CD14-positive monocyte (primary cell): ENCODE measurements at regions not wholly inside any gene's neighbourhood (a gene's known extent, or its start where the extent isn't known, plus 50 kb on each side); places are given as distances from the start of the nearest gene placed in this dataset.

Source experiments
- DNase-seq, 3 donors: peaks; one replicate each; pipeline ENCODE4 v3.0.0-alpha.2; 2011 to 2022
- H2AFZ ChIP-seq: 2 replicates; pipeline ENCODE4 v1.6.0; 2012; ENCODE audit warnings: mild to moderate bottlenecking, low read depth, low read length, inconsistent platforms; ENCODE audit not compliant: insufficient read depth, poor library complexity, severe bottlenecking
- H3K27ac ChIP-seq, 2 donors: 1 replicate in 1 of 2; 2 replicates in 1 of 2; pipeline ENCODE4 v1.5.1; 2012 to 2013; ENCODE audit warnings: low read length in 2 of 2, control low read depth in 1 of 2, inconsistent platforms in 1 of 2, low read depth in 1 of 2, mild to moderate bottlenecking in 1 of 2
- H3K27me3 ChIP-seq, 2 donors: one replicate each; pipeline versions ENCODE4 v1.6.0 to v1.6.1; 2011 to 2013; ENCODE audit warnings: low read length in 2 of 2; ENCODE audit not compliant: control insufficient read depth in 2 of 2, insufficient read depth in 2 of 2
- H3K36me3 ChIP-seq, 2 donors: replicated peaks in 1 of 2; 1 replicate in 1 of 2; 2 replicates in 1 of 2; pipeline versions ENCODE4 v1.5.1 to v1.6.1; 2012 to 2013; ENCODE audit warnings: low read length in 2 of 2, control low read depth in 1 of 2, inconsistent platforms in 1 of 2, mild to moderate bottlenecking in 1 of 2; ENCODE audit not compliant: insufficient read depth in 2 of 2, control insufficient read depth in 1 of 2
- H3K4me1 ChIP-seq, 2 donors: 1 replicate in 1 of 2; 2 replicates in 1 of 2; pipeline versions ENCODE4 v1.5.1 to v1.6.1; 2012 to 2013; ENCODE audit warnings: low read length in 2 of 2, control low read depth in 1 of 2, inconsistent platforms in 1 of 2, mild to moderate bottlenecking in 1 of 2, moderate library complexity in 1 of 2; ENCODE audit not compliant: insufficient read depth in 2 of 2, control insufficient read depth in 1 of 2
- H3K4me2 ChIP-seq: replicated peaks from 2 replicates; pipeline ENCODE3; 2012; ENCODE audit warnings: low read length, moderate library complexity, mild to moderate bottlenecking; ENCODE audit not compliant: poor library complexity, severe bottlenecking; ENCODE audit errors: extremely low read depth
- H3K4me3 ChIP-seq, 3 experiments: fragments of 200-600 bp in 1 of 3; sonication (generic) in 1 of 3; replicated peaks in 1 of 3; 1 replicate in 2 of 3; 2 replicates in 1 of 3; pipeline ENCODE4 v1.5.1; 2011 to 2013; ENCODE audit warnings: low read length in 3 of 3, mild to moderate bottlenecking in 3 of 3, control low read depth in 2 of 3, low read depth in 2 of 3, inconsistent platforms in 1 of 3, moderate library complexity in 1 of 3
- H3K79me2 ChIP-seq: 2 replicates; pipeline ENCODE4 v1.6.0; 2012; ENCODE audit warnings: mild to moderate bottlenecking, control low read depth, inconsistent platforms, low read length, moderate library complexity; ENCODE audit not compliant: insufficient read depth
- H3K9ac ChIP-seq: 2 replicates; pipeline ENCODE4 v1.6.0; 2017; ENCODE audit warnings: low read length, mild to moderate bottlenecking; ENCODE audit not compliant: insufficient read depth, poor library complexity, severe bottlenecking
- H3K9me3 ChIP-seq, 2 donors: replicated peaks in 1 of 2; 1 replicate in 1 of 2; 2 replicates in 1 of 2; pipeline versions ENCODE4 v1.5.1 to v1.6.1; 2012 to 2013; ENCODE audit warnings: low read length in 2 of 2, control low read depth in 1 of 2; ENCODE audit not compliant: control insufficient read depth in 1 of 2, insufficient read depth in 1 of 2
- H4K20me1 ChIP-seq: 2 replicates; pipeline ENCODE4 v1.6.0; 2012; ENCODE audit warnings: mild to moderate bottlenecking, low read length, control low read depth, moderate library complexity; ENCODE audit not compliant: insufficient read depth
- H3K27ac Mint-ChIP-seq, 7 donors: one replicate each; pipeline ENCODE4 v1.8.0; 2020; ENCODE audit warnings: mild to moderate bottlenecking in 7 of 7, mixed read lengths in 7 of 7, moderate library complexity in 6 of 7, inconsistent platforms in 2 of 7
- H3K27me3 Mint-ChIP-seq, 3 donors: one replicate each; pipeline ENCODE4 v1.8.0; 2021 to 2022; ENCODE audit warnings: low read depth in 3 of 3, mild to moderate bottlenecking in 3 of 3, mixed read lengths in 3 of 3, moderate library complexity in 3 of 3, inconsistent platforms in 1 of 3
- H3K36me3 Mint-ChIP-seq, 2 donors: one replicate each; pipeline ENCODE4 v1.8.0; 2020; ENCODE audit warnings: mixed read lengths in 2 of 2, inconsistent platforms in 1 of 2, mild to moderate bottlenecking in 1 of 2
- H3K4me1 Mint-ChIP-seq: one replicate; pipeline ENCODE4 v1.8.0; 2020; ENCODE audit warnings: mild to moderate bottlenecking, mixed read lengths
- H3K4me3 Mint-ChIP-seq, 2 donors: one replicate each; pipeline ENCODE4 v1.8.0; 2020; ENCODE audit warnings: mild to moderate bottlenecking in 2 of 2, mixed read lengths in 2 of 2, moderate library complexity in 1 of 2
- H3K9me3 Mint-ChIP-seq, 7 donors: one replicate each; pipeline ENCODE4 v1.8.0; 2020 to 2022; ENCODE audit warnings: mixed read lengths in 7 of 7, mild to moderate bottlenecking in 6 of 7, moderate library complexity in 6 of 7, inconsistent platforms in 2 of 7
- WGBS: methylation state at CpG from one replicate; pipeline ENCODE4 v1.1.5; 2013; ENCODE audit warnings: missing lambda C conversion rate; ENCODE audit not compliant: insufficient coverage; 5-methylcytosine and 5-hydroxymethylcytosine counted together
- intact Hi-C, 2 donors: fragments of 100-400 bp; cut with micrococcal nuclease; formaldehyde crosslinking; loops; one replicate each; pipeline versions ENCODE4 v1.15.0 to v1.15.1; 2023
- TF ChIP-seq, protein P1 (sequence below): fragments of 200-600 bp; IDR thresholded peaks from one replicate; pipeline ENCODE4 v1.8.0; 2022; ENCODE audit warnings: antibody characterized with exemption, mild to moderate bottlenecking

DNA sequence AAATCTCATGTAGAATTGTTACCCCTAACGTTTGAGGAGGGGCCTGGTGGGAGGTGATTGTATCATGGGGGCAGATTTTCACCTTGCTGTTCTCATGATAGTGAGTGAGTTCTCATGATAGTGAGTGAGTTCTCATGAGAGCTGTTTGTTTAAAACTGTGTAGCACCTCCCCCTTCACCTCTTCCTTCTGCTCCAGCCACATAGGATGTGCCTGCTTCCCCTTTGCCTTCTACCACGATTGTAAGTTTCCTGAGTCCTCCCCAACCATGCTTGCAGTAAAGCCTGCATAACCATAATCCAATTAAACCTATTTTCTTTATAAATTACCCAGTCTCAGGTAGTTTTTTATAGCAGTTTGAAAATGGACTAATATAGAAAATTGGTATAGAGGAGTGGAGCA lies 1783.7 kb upstream of the CDH9 start:
- Mint-ChIP-seq H3K36me3 (no peaks in the 10 kb centered on the region), H3K9me3 (peaks cover 4 to 24% (median 7%) of the 10 kb centered on the region in 7 donors), H3K27ac (no peak overlapping the region), H3K4me3 (no peak overlapping the region), H3K4me1 (no peaks in the 10 kb centered on the region), H3K27me3 (no peaks in the 10 kb centered on the region)
- no peak overlapping the region for H3K27ac ChIP-seq
- no peak overlapping the region for H3K4me3 ChIP-seq
- intact Hi-C loops = no loop called here
- no peak overlapping the region for H3K4me2 ChIP-seq
- no peak overlapping the region for H2AFZ ChIP-seq
- no peaks in the 10 kb centered on the region for H3K79me2 ChIP-seq
- no peaks in the 10 kb centered on the region for H3K36me3 ChIP-seq
- H3K4me1 ChIP-seq = no peaks in the 10 kb centered on the region
- H3K9ac ChIP-seq = no peak overlapping the region
- DNase-seq = no peak
- no peaks in the 10 kb centered on the region for H4K20me1 ChIP-seq
- TF ChIP-seq, protein P1, sequence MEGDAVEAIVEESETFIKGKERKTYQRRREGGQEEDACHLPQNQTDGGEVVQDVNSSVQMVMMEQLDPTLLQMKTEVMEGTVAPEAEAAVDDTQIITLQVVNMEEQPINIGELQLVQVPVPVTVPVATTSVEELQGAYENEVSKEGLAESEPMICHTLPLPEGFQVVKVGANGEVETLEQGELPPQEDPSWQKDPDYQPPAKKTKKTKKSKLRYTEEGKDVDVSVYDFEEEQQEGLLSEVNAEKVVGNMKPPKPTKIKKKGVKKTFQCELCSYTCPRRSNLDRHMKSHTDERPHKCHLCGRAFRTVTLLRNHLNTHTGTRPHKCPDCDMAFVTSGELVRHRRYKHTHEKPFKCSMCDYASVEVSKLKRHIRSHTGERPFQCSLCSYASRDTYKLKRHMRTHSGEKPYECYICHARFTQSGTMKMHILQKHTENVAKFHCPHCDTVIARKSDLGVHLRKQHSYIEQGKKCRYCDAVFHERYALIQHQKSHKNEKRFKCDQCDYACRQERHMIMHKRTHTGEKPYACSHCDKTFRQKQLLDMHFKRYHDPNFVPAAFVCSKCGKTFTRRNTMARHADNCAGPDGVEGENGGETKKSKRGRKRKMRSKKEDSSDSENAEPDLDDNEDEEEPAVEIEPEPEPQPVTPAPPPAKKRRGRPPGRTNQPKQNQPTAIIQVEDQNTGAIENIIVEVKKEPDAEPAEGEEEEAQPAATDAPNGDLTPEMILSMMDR = no peak
- H3K9me3 ChIP-seq = peaks cover 0 to 9% of the 10 kb centered on the region in 2 donors
- H3K27me3 ChIP-seq = no peaks in the 10 kb centered on the region
- WGBS = no CpG with 5 or more reads among the region's 2 CpGs

DNA sequence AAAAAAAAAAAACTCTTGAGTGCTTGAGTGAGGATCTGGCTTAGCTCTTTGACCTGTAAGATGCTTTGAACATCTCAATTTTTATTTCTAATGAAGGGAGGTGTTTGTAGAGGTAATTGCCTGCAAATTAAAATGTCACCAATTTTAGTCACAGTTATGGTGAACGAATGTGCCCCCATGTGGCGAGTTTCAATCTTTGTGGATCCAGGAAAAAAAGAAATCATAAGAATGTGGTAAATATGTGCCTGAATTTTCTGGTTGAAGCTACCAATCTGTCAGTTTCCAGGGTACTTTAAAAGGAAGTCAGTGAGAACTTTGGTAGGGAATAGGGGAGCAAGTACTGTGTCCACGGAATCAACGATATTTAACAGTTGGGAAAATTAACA lies 1772.4 kb upstream of the CDH9 start:
- Histone ChIP-seq H3K36me3 (no peaks in the 10 kb centered on the region), H3K4me2 (no peak overlapping the region), H3K79me2 (no peaks in the 10 kb centered on the region), H3K27me3 (no peaks in the 10 kb centered on the region), H3K4me1 (no peaks in the 10 kb centered on the region), H2AFZ (no peak overlapping the region), H4K20me1 (no peaks in the 10 kb centered on the region), H3K9ac (no peak overlapping the region), H3K27ac (no peak overlapping the region), H3K4me3 (no peak overlapping the region), H3K9me3 (peaks cover 26 to 27% of the 10 kb centered on the region in 2 donors)
- DNase-seq = no peak
- no peak overlapping the region for H3K4me3 Mint-ChIP-seq
- H3K27ac Mint-ChIP-seq = no peak overlapping the region
- TF ChIP-seq, protein P1 = no peak
- WGBS = 95% methylated on average over 2 of the region's 4 CpGs
- peaks cover 8 to 19% (median 15%) of the 10 kb centered on the region in 7 donors for H3K9me3 Mint-ChIP-seq
- intact Hi-C loops = no loop called here
- no peaks in the 10 kb centered on the region for H3K27me3 Mint-ChIP-seq
- H3K4me1 Mint-ChIP-seq = no peaks in the 10 kb centered on the region
- no peaks in the 10 kb centered on the region for H3K36me3 Mint-ChIP-seq
